ENCODE measurements at regions not wholly inside any gene's neighbourhood (a gene's known extent, or its start where the extent isn't known, plus 50 kb on each side); places are given as distances from the start of the nearest gene placed in this dataset.

GRCh38 chr6:12614456-12614855 is 102.1 kb upstream of the PHACTR1 start:
- H2AFZ ChIP-seq (ENCODE audit: control insufficient read depth, low read length) = no peak overlapping the region
- dilution Hi-C loops (cut with MboI; ENCODE audit: extremely low pct_ligation_motif_present, low sequenced_read_pairs) = no loop called here
- H3K4me1 ChIP-seq (ENCODE audit: control insufficient read depth, extremely low read depth, insufficient read depth, low read length) = no peaks in the 10 kb centered on the region

DNA sequence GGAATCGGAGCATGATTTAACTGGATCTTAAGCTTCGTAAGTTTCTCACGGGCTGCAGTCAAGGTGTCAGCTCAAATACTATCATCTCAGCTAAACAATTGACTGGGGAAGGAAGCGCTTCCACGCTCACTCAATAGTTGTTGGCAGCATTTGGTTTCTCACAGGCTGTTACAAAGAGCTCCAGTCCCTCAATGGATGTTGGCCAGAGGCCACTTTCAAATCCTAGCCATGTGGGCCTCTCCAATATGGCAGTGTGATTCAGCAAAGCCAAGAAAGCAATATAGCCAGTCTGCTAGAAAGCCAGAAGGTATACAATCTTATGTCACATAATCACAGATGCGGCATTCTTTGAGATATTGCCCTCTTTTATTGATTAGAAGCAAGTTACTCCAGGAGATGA is 98.3 kb upstream of the PHACTR1 start:
- H3K9me3 ChIP-seq (ENCODE audit: control insufficient read depth, low read depth, low read length) = no peaks in the 10 kb centered on the region
- H3K36me3 ChIP-seq (ENCODE audit: control insufficient read depth in 2 of 2, extremely low read depth in 1 of 2, insufficient read depth in 2 of 2, low read length in 2 of 2) = no peaks in the 10 kb centered on the region
- no peaks in the 10 kb centered on the region for H3K79me2 ChIP-seq (ENCODE audit: control insufficient read depth, insufficient read depth, low read length)
- dilution Hi-C loops (cut with MboI; ENCODE audit: extremely low pct_ligation_motif_present, low sequenced_read_pairs) = no loop called here
- H3K4me2 ChIP-seq (ENCODE audit: control insufficient read depth, extremely low read depth, insufficient read depth, low read depth, low read length) = no peak overlapping the region
- H2AFZ ChIP-seq (ENCODE audit: control insufficient read depth, low read length) = no peak overlapping the region
- no peak overlapping the region for H3K4me3 ChIP-seq (ENCODE audit: control insufficient read depth in 2 of 3, extremely low read depth in 1 of 3, insufficient read depth in 2 of 3, low read depth in 1 of 3, low read length in 3 of 3)
- no peak overlapping the region for H3K9ac ChIP-seq (ENCODE audit: control insufficient read depth, extremely low read depth, insufficient read depth, low read length)
- no peaks in the 10 kb centered on the region for H3K4me1 ChIP-seq (ENCODE audit: control insufficient read depth, extremely low read depth, insufficient read depth, low read length)
- no peaks in the 10 kb centered on the region for H4K20me1 ChIP-seq (ENCODE audit: control insufficient read depth, extremely low read depth, insufficient read depth, low read length)
- DNase-seq (ENCODE audit: low read depth, low spot score) = no peak
- TF ChIP-seq EZH2 (IDR thresholded peaks at IDR 0.05; ENCODE audit: low read length) (no peak), CTCF (optimal IDR thresholded peaks at IDR 0.05 in 1 of 3, IDR thresholded peaks at IDR 0.05 in 1 of 3, conservative IDR thresholded peaks at IDR 0.05 in 1 of 3; ENCODE audit: extremely low read depth in 1 of 3, insufficient read depth in 2 of 3, low read length in 3 of 3) (no peak)
- no peaks in the 10 kb centered on the region for H3K27me3 ChIP-seq (ENCODE audit: control insufficient read depth, extremely low read depth, insufficient read depth, low read length)
- FAIRE-seq = no peak
- H3K27ac ChIP-seq (ENCODE audit: control insufficient read depth, insufficient read depth, low read length) = no peak overlapping the region
- H3K9me1 ChIP-seq (ENCODE audit: control insufficient read depth, extremely low read depth, insufficient read depth, low read length) = no peaks in the 10 kb centered on the region

More at GRCh38 chr6:12614456-12614855, 102.1 kb upstream of the PHACTR1 start:
- H3K9me1 ChIP-seq (ENCODE audit: control insufficient read depth, extremely low read depth, insufficient read depth, low read length) = no peaks in the 10 kb centered on the region
- H3K27me3 ChIP-seq (ENCODE audit: control insufficient read depth, extremely low read depth, insufficient read depth, low read length) = no peaks in the 10 kb centered on the region
- DNase-seq (ENCODE audit: low read depth, low spot score) (no peak), FAIRE-seq (no peak)
- no peak overlapping the region for H3K4me3 ChIP-seq (ENCODE audit: control insufficient read depth in 2 of 3, extremely low read depth in 1 of 3, insufficient read depth in 2 of 3, low read depth in 1 of 3, low read length in 3 of 3)
- no peak overlapping the region for H3K4me2 ChIP-seq (ENCODE audit: control insufficient read depth, extremely low read depth, insufficient read depth, low read depth, low read length)
- TF ChIP-seq EZH2 (IDR thresholded peaks at IDR 0.05; ENCODE audit: low read length) = no peak
- TF ChIP-seq CTCF (optimal IDR thresholded peaks at IDR 0.05 in 1 of 3, IDR thresholded peaks at IDR 0.05 in 1 of 3, conservative IDR thresholded peaks at IDR 0.05 in 1 of 3; ENCODE audit: extremely low read depth in 1 of 3, insufficient read depth in 2 of 3, low read length in 3 of 3) = no peak
- no peaks in the 10 kb centered on the region for H3K79me2 ChIP-seq (ENCODE audit: control insufficient read depth, insufficient read depth, low read length)
- H3K9ac ChIP-seq (ENCODE audit: control insufficient read depth, extremely low read depth, insufficient read depth, low read length) = no peak overlapping the region
- no peaks in the 10 kb centered on the region for H3K9me3 ChIP-seq (ENCODE audit: control insufficient read depth, low read depth, low read length)
- no peaks in the 10 kb centered on the region for H4K20me1 ChIP-seq (ENCODE audit: control insufficient read depth, extremely low read depth, insufficient read depth, low read length)
- H3K27ac ChIP-seq (ENCODE audit: control insufficient read depth, insufficient read depth, low read length) = no peak overlapping the region
- H3K36me3 ChIP-seq (ENCODE audit: control insufficient read depth in 2 of 2, extremely low read depth in 1 of 2, insufficient read depth in 2 of 2, low read length in 2 of 2) = no peaks in the 10 kb centered on the region
